BJ (cell line): ENCODE measurements at regions not wholly inside any gene's neighbourhood (a gene's known extent, or its start where the extent isn't known, plus 50 kb on each side); places are given as distances from the start of the nearest gene placed in this dataset.

Experiments used
- CTCF ChIA-PET: fragments of 350-600 bp; formaldehyde crosslinking; extraction: SDS; loops from one replicate; lab custom pipeline; 2021; ENCODE audit warnings: antibody characterized with exemption, inconsistent platforms; lab: Yijun Ruan, JAX
- POLR2A ChIA-PET: fragments of 300-600 bp; sonication (Branson Sonifier 250); formaldehyde crosslinking; extraction: SDS; loops from one replicate; lab custom pipeline; 2021; ENCODE audit warnings: antibody characterized with exemption; lab: Charles Lee
- DNase-seq: peaks from one replicate; pipeline ENCODE4 v3.0.0-alpha.2; 2011; ENCODE audit warnings: low read depth
- H3K27me3 ChIP-seq: 2 replicates; pipeline ENCODE4 v1.6.0; 2011; ENCODE audit warnings: low read length; ENCODE audit not compliant: control insufficient read depth, insufficient read depth
- H3K36me3 ChIP-seq: 2 replicates; pipeline ENCODE4 v1.5.1; 2011; ENCODE audit warnings: low read length; ENCODE audit not compliant: control insufficient read depth, insufficient read depth
- H3K4me3 ChIP-seq: 2 replicates; pipeline ENCODE4 v1.5.1; 2011; ENCODE audit warnings: low read depth, mild to moderate bottlenecking, control low read depth, low read length
- TF ChIP-seq, protein P1 (sequence below): IDR thresholded peaks from 2 replicates; pipeline ENCODE4 v1.5.1; 2011; ENCODE audit warnings: low read depth, mild to moderate bottlenecking, control low read depth, inconsistent platforms, low read length, moderate library complexity; ENCODE audit not compliant: insufficient read depth

DNA sequence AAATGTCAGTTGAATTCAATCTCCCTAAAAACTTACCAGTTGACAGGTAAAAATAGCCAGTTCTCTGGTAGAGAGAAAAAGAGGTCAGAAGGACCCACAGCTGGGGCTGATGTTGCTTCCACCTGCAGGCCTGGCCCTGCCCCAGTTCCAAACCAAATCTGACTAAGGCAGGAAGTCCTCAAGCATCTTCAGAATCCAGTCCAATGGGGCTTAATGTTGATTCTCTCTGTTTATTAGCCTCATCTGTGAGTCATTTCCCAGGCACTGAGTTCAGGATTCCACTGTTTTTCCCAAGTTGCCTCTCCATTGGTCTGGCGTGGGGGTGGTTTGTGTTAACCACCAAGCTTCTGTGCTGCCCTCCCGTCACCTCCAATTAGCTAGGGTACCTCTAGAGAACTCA lies 601.8 kb downstream of the INSC start:
- Histone ChIP-seq H3K36me3 (no peaks in the 10 kb centered on the region), H3K4me3 (no peak overlapping the region), H3K27me3 (peaks cover 1% of the 10 kb centered on the region; the same call in 1 of the 2 replicates)
- TF ChIP-seq, protein P1, sequence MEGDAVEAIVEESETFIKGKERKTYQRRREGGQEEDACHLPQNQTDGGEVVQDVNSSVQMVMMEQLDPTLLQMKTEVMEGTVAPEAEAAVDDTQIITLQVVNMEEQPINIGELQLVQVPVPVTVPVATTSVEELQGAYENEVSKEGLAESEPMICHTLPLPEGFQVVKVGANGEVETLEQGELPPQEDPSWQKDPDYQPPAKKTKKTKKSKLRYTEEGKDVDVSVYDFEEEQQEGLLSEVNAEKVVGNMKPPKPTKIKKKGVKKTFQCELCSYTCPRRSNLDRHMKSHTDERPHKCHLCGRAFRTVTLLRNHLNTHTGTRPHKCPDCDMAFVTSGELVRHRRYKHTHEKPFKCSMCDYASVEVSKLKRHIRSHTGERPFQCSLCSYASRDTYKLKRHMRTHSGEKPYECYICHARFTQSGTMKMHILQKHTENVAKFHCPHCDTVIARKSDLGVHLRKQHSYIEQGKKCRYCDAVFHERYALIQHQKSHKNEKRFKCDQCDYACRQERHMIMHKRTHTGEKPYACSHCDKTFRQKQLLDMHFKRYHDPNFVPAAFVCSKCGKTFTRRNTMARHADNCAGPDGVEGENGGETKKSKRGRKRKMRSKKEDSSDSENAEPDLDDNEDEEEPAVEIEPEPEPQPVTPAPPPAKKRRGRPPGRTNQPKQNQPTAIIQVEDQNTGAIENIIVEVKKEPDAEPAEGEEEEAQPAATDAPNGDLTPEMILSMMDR: no peak
- DNase-seq: peak; percentile 26
- CTCF ChIA-PET: no interaction called here
- POLR2A ChIA-PET: no interaction called here

GRCh38 chr11:15720460-15720859 lies 605.7 kb downstream of the INSC start:
- TF ChIP-seq, protein P1: no peak
- Histone ChIP-seq H3K4me3 (no peak overlapping the region), H3K27me3 (peaks cover 1% of the 10 kb centered on the region; the same call in 1 of the 2 replicates), H3K36me3 (no peaks in the 10 kb centered on the region)
- ChIA-PET POLR2A (no interaction called here), CTCF (interaction anchor here (1.2 to 1.5 kb wide), 3 partner anchors 9 to 70 kb away, joined by 3 to 5 read pairs (median 4); no protein-coding TSS in a partner anchor)
- DNase-seq: no peak

DNA sequence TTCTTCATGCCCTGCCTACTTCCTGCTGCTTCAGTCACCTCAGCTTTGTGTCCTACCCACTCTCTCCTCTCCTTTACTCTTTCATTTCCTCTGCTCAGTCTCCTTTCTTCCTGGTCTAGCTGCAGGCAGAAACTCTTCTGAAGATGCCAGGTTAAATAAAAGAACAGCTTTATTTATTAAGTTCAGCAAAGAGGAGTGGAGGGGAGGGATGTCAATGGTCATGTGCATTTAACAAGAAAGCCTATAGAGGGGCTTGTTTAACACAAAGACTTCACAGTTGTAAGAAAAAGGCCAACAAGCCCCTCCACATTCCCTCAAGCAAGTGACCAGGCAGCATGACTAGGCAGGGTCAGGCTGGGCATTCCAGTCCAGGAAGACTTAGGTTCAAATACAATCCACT lies 609.2 kb downstream of the INSC start:
- TF ChIP-seq, protein P1: no peak
- Histone ChIP-seq H3K4me3 (no peak overlapping the region), H3K36me3 (no peaks in the 10 kb centered on the region), H3K27me3 (0 out of 2 replicates have a peak, but pooled peaks cover 1% of the 10 kb centered on the region)
- ChIA-PET CTCF (no interaction called here), POLR2A (no interaction called here)
- no peak for DNase-seq

GRCh38 chr11:15724601-15725000 lies 609.9 kb downstream of the INSC start:
- Histone ChIP-seq H3K36me3 (no peaks in the 10 kb centered on the region), H3K4me3 (no peak overlapping the region), H3K27me3 (peaks cover 1% of the 10 kb centered on the region; the same call in 1 of the 2 replicates)
- TF ChIP-seq, protein P1: no peak
- ChIA-PET CTCF (interaction anchor here (0.7 kb wide), 1 partner anchor 21 kb away, joined by 3 read pairs; no protein-coding TSS in a partner anchor), POLR2A (no interaction called here)
- no peak for DNase-seq

DNA sequence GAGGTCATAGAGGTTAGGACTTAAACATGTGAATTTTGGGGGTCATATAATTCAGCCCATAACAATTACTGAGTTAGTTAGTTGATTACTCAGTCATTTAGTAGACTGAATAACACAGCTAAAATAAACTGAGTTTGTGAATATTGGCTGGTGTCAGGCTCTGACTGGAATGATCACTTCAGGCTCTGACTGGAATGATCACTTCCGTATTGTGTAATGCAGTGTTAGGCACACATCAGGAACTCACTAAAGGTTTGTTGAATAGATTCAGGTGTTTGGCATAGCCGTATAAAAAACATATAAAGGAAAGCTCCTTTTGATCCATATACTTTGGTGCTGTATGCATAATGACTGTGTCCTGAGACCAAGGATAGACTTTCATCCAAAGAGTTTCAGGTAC lies 610.5 kb downstream of the INSC start:
- H3K4me3 ChIP-seq: no peak overlapping the region
- H3K27me3 ChIP-seq: peaks cover 1% of the 10 kb centered on the region; the same call in 1 of the 2 replicates
- H3K36me3 ChIP-seq: no peaks in the 10 kb centered on the region
- no peak for DNase-seq
- TF ChIP-seq, protein P1: no peak
- POLR2A ChIA-PET: no interaction called here
- CTCF ChIA-PET: interaction anchor here (0.7 kb wide), 1 partner anchor 22 kb away, joined by 3 read pairs; no protein-coding TSS in a partner anchor
